Upper lobe of right lung (tissue), 1 donor: ENCODE measurements at regions not wholly inside any gene's neighbourhood (a gene's known extent, or its start where the extent isn't known, plus 50 kb on each side); places are given as distances from the start of the nearest gene placed in this dataset.

Experiments used
- ATAC-seq: fragments of 200-7000 bp; cut with Tn5 transposase; one replicate; pipeline ENCODE4 v1.9.1; 2020; ENCODE audit warnings: mild to moderate bottlenecking, moderate library complexity
- DNase-seq: peaks from one replicate; pipeline ENCODE4 v3.0.0-alpha.2; 2020
- H3K27ac ChIP-seq: fragments of 200-600 bp; one replicate; pipeline ENCODE4 v1.8.0; 2022
- H3K27me3 ChIP-seq: fragments of 200-600 bp; one replicate; pipeline ENCODE4 v1.8.0; 2022; ENCODE audit warnings: mild to moderate bottlenecking
- H3K36me3 ChIP-seq: fragments of 200-600 bp; one replicate; pipeline ENCODE4 v1.8.0; 2022
- H3K4me1 ChIP-seq: fragments of 200-600 bp; one replicate; pipeline ENCODE4 v1.8.0; 2022
- H3K4me3 ChIP-seq: fragments of 200-600 bp; one replicate; pipeline ENCODE4 v1.8.0; 2022; ENCODE audit warnings: mild to moderate bottlenecking
- H3K9me3 ChIP-seq: fragments of 200-600 bp; one replicate; pipeline ENCODE4 v1.8.0; 2022
- CTCF ChIP-seq: fragments of 200-600 bp; IDR thresholded peaks from one replicate; pipeline ENCODE4 v1.8.0; 2022; ENCODE audit warnings: antibody characterized with exemption
- intact Hi-C: fragments of 100-400 bp; cut with DNase I; formaldehyde crosslinking; loops from one replicate; pipeline ENCODE4 v1.11.0; 2022
- donor health status: DM: no; HTN: yes; CAD: no; lungs with severe emphysema.

GRCh38 chr5:57680686-57681085 lies 198.1 kb upstream of the ACTBL2 start:
- H3K4me3 ChIP-seq, result no peak overlapping the region
- intact Hi-C loops, result no loop called here
- DNase-seq, result no peak
- no peak for TF ChIP-seq CTCF
- no peaks in the 10 kb centered on the region for H3K4me1 ChIP-seq
- H3K9me3 ChIP-seq, result no peaks in the 10 kb centered on the region
- no peak overlapping the region for H3K27ac ChIP-seq
- no peaks in the 10 kb centered on the region for H3K36me3 ChIP-seq
- no peaks in the 10 kb centered on the region for H3K27me3 ChIP-seq
- no peak for ATAC-seq

GRCh38 chr5:57677235-57677634 lies 194.6 kb upstream of the ACTBL2 start:
- Histone ChIP-seq H3K27me3 (no peaks in the 10 kb centered on the region), H3K4me3 (no peak overlapping the region), H3K36me3 (no peaks in the 10 kb centered on the region), H3K4me1 (no peaks in the 10 kb centered on the region), H3K9me3 (no peaks in the 10 kb centered on the region), H3K27ac (no peak overlapping the region)
- intact Hi-C loops, result no loop called here
- no peak for DNase-seq
- no peak for TF ChIP-seq CTCF
- ATAC-seq, result no peak

- no peaks in the 10 kb centered on the region for H3K36me3 ChIP-seq
- intact Hi-C loops, result no loop called here
- H3K9me3 ChIP-seq, result no peaks in the 10 kb centered on the region
- no peak for DNase-seq
- no peak for ATAC-seq
- no peak overlapping the region for H3K4me3 ChIP-seq
- no peaks in the 10 kb centered on the region for H3K4me1 ChIP-seq
- no peaks in the 10 kb centered on the region for H3K27me3 ChIP-seq
- TF ChIP-seq CTCF, result no peak
- no peak overlapping the region for H3K27ac ChIP-seq
These were observed 193.8 kb upstream of the ACTBL2 start for GRCh38 chr5:57676222-57677098.

- no peak for DNase-seq
- Histone ChIP-seq H3K9me3 (no peaks in the 10 kb centered on the region), H3K4me1 (no peaks in the 10 kb centered on the region), H3K4me3 (no peak overlapping the region), H3K27me3 (no peaks in the 10 kb centered on the region), H3K27ac (no peak overlapping the region), H3K36me3 (no peaks in the 10 kb centered on the region)
- TF ChIP-seq CTCF, result no peak
- no peak for ATAC-seq
- intact Hi-C loops, result no loop called here
These were observed 192.6 kb upstream of the ACTBL2 start for GRCh38 chr5:57675236-57675635.

- TF ChIP-seq CTCF, result no peak
- no peaks in the 10 kb centered on the region for H3K4me1 ChIP-seq
- no peaks in the 10 kb centered on the region for H3K27me3 ChIP-seq
- DNase-seq (no peak), ATAC-seq (no peak)
- no peak overlapping the region for H3K4me3 ChIP-seq
- H3K36me3 ChIP-seq, result no peaks in the 10 kb centered on the region
- no peak overlapping the region for H3K27ac ChIP-seq
- intact Hi-C loops, result no loop called here
- H3K9me3 ChIP-seq, result no peaks in the 10 kb centered on the region
These were observed 188.8 kb upstream of the ACTBL2 start for GRCh38 chr5:57671371-57671770.
